GM18517 (cell line): ENCODE measurements at regions not wholly inside any gene's neighbourhood (a gene's known extent, or its start where the extent isn't known, plus 50 kb on each side); places are given as distances from the start of the nearest gene placed in this dataset.
"Not testable (repeated sequence)": the region's sequence is repeated elsewhere in the genome, so short reads cannot be mapped to it uniquely, and the experiment has no call there.

Source experiments
- ATAC-seq: cut with Tn5 transposase; IDR thresholded peaks from one replicate; pipeline ENCODE4 v1.9.1; 2021; ENCODE audit warnings: mild to moderate bottlenecking, moderate library complexity; ENCODE audit not compliant: unreplicated experiment

DNA sequence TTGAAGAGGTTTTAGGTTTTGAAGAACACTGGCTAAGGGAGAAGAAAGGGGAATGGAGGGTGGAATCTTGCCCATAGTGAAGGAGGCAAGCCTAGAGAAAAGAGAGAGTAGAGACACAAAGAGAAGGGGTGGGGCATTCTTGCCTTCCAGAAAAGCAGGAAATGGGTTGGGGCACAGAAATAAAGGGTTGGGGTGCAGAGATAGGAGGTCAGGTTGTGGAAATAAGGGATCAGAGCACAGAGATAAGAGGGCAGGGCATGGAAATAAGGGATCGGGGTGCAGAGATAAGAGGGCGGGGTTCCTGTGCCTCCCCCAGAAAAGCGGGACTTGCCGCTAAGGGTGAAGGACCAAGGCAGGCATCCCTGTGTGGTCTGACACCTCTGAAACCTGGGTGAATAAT, 69.9 kb downstream of the ALG1L2 start:
- ATAC-seq, result not testable (repeated sequence)

DNA sequence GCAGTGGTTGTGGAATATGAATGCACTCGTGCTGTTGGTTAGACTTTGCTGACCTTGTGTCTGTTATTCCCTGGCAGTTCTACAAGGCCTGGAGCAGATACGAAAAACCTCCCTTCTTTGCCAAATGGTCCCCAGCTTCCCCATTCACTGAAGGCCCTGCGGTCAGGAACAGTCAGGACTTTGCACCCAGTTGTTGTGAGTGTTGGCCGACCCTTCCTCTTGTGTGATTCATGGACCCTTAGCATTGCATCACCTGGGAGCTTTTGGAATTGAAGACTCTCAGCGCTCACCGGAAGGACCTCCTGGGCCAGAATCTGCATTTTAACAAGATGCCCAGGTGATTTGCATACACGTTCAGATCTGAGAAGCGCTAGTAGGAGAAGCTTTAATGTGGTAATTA, 71.6 kb downstream of the ALG1L2 start:
- ATAC-seq, result not testable (repeated sequence)

DNA sequence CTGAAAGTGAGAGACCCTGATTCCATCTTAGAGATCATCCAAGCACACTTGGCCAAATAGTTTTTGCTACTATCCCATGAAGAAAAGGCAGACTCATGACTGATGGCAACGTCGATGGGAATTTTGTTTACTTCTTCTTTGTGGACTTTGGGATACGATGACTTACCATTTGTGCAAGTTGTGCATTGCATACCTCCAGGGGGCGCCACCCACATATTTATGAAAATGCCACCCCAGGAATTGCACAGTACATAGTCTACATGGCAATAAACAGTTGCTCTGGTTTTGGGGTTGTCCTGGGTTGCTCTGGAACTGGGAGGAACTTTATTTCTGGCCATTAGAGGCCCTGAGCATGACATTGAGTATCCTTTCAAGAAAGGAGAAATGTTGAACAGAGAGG, 73.8 kb downstream of the ALG1L2 start:
- not testable (repeated sequence) for ATAC-seq

DNA sequence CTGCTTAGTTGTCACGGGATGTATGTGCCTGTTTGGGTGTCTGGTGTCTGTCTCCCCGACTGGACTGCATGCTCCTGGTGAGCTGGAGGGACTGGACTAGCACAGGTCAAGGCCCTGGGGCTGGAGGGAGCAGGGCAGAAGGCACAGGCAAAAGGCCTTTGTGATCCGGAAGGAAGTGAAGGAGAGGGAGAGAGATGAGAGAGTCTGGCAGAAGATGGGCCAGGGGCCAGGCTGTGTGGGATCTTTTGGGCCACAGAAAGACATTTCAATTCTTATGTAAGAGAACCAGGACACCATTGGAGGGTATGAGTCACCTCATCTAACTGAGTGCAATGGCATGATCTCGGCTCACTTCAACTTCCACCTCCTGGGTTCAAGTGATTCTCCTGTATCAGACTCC, 85.2 kb downstream of the ALG1L2 start:
- not testable (repeated sequence) for ATAC-seq

DNA sequence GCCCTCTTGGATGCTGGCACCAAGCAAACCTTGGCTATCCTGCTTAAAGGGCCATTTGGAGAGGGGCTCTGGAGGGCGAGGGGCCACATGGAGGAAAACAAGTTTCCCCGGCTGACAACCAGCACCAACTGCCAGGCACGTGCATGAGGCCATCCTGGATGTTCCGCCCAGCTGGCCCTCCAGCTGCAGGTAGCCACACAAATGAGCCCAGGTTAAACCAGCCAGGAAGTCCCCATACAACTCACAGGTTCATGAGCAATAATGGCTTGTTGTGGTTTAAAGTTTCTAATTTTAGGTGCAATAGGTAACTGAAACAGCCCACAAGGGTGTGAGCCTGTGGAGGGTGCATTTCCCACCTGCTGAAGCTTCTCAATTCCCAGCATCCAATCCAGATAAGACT, 93.6 kb downstream of the ALG1L2 start:
- ATAC-seq, result not testable (repeated sequence)

DNA sequence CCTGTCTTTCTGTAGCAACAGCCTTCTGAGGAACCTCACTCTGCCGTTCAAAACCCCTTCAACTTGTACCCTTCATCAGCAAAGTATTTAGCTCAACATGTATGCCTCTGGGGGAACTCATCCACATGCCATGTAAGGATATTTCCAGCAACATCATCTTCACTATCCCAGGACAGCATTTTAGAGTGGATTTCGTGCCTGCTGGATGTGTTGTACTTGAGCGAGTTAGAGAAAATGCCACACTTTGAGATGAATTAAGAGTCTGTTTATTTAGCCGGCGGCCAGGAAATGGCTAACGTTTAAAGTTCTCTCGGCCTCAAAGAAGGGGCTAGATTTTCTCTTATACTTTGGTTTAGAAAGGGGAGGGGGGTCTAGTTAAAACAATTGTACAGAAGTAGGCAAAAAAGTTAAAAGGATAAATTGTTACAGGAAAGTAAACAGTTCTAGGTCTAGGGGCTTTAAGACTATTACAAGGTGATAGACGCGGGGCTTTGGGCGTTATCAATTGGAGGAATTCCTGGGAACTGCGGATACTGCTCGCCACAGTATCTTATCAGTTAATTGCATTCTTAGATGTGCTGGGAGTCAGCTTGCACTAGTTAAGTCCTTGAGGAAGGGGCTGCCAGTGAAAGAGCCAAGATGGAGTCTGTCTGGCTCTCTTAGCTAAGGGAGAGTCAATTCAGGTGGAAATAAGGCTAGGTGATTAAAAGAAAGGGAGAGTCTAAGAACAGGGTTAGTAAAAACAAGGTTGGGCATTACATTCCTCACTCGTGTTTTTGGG, 95.0 kb downstream of the ALG1L2 start:
- not testable (repeated sequence) for ATAC-seq

DNA sequence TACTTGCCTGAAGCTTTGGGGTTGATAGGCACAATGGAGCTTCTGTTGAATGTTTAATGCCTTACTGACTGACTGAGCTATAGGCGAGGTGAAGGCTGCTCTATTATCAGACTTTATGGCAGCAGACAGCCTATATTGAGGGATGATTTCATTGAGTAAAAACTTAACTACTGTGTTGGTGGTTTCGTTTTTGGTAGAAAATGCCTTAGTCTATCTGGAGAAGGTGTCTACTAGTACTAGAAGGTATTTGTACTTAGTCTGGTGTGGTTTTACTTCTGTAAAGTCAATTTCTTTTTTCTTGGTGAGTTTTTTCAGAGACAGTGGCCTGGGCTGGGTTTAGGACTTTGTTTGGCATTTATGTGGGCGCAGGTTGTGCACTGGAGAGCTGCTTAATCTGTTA, 97.2 kb downstream of the ALG1L2 start:
- not testable (repeated sequence) for ATAC-seq

DNA sequence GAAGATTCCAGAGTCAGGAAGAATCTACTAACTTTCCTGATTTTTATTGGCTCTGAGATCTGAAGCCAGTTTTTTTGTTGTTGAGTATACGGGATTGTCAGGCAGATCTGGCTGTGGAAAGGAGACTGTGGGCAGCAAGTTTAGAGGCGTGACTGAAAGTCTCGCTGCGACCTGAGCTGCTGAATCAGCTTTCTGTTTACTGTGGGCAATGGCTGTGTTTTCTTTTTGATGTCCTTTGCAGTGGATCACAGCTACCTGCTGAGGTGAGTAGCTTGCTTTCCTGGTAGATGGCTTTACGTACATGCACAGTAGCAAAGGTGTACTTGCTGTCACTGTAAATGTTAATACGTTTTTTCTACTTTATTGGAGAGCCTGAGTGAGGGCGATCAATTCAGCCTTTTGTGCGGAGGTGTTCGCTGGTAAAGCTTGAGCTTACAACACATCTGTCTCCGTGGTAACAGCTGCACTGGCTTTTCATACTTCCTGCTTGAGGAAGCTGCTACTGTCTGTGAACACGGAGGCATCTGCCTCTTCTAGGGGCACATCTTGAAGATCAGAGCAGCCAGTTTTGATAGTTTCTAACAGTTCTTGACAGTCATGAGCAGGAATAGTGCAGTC, 97.8 kb downstream of the ALG1L2 start:
- not testable (repeated sequence) for ATAC-seq

DNA sequence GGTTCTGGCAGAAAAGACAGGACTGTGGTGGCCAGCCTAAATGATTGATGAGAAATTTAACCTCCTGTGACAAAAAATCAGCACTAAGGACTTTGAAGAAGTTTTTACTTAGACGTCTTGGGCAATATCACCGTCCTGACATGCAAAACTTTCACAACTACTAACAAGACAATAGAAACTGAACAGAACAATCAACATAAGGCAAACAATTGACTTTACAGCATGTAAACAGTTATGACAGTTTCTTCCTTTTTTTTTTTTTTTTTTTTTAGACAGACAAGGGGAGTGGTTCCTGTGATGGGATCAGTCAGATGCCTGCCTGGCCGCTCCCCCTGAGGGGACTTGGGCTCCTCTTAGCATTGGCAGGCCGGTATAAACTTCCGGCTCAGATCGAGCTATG, 100.8 kb downstream of the ALG1L2 start:
- ATAC-seq, result not testable (repeated sequence)

DNA sequence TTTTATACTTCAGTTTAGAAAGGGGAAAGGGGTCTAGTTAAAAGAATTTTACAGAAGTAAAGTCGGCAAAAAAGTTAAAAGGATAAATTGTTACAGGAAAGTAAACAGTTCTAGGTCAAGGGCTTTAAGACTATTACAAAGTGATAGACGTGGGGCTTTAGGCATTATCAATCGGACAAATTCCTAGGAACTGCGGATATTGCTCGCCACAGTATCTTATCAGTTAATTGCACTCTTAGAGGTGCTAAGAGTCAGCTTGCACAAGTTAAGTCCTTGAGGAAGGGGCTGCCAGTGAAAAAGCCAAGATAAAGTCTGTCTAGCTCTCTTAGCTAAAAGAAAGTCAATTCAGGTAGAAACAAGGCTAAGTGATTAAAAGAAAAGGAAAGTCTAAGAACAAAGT, 102.1 kb downstream of the ALG1L2 start:
- ATAC-seq, result not testable (repeated sequence)

DNA sequence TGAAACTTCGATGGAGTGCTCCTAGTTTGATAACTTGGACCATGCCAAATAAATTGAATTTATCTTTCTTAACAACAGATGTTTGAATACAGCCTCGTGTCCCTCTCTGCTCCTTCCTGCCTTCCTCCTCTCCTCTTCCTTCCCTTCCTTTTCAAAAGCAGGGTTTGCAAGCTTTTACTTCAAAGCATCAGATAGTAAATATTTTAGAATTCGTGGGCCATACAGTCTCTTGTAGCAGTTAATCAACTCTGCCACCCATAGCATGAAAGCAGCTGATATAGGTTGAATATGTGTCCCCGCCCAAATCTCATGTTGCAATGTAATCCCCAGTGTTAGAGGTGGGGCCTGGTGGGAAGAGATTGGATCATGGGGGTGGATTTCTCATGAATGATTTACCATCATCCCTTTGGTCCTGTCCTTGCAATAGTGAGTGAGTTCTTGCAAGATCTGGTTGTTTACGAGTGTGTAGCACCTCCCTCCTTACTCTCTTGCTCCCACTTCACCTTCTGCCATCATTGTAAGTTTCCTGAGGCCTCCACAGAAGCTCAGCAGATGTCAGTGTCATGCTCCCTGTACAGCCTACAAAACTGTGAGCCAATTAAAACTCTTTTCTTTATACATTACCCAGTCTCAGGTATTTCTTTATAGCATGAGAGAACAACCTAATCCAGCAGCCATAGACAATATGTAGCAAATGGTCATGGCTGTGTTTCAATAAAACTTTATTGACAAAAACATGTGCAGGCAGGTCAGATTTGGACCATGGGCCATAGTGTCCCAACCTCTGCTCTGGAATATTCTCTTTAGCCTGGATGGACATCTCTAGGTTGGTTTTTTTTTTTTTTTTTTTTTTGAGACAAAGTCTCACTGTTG, 102.8 kb downstream of the ALG1L2 start:
- ATAC-seq, result not testable (repeated sequence)

DNA sequence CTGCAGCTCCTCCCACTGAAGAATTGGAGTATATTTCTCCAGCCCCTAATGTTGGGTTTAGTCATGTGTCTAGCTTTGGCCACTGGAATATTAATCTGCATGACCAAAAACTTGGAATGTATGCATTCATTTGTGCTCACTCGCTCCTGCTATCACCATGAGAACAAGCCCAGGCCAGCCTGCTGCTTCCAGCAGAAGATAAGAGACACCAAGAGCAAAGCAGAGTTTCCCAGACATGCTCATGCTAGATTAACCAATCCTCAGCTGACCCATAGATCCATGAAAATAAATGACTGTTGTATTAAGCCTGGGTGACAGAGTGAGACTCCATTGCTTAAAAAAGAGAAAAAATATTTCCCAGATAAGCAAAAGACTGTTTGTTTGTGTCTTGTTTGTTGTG, 119.6 kb downstream of the ALG1L2 start:
- not testable (repeated sequence) for ATAC-seq

DNA sequence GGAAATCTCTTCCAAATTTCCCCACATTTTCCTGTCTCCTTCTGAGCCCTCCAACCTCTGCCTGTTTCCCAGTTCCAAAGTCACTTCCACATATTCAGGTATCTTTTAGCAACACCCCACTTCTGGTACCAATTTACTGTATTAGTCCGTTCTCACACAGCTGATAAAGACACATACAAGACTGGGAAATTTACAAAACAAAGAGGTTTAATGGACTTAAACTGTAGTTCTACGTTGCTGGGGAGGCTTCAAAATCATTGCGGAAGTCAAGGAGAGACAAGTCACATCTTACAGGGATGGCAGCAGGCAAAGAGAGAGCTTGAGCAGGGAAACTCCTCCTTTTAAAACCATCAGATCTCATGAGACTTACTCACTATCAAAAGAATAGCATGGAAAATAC, 122.0 kb downstream of the ALG1L2 start:
- ATAC-seq, result not testable (repeated sequence)

DNA sequence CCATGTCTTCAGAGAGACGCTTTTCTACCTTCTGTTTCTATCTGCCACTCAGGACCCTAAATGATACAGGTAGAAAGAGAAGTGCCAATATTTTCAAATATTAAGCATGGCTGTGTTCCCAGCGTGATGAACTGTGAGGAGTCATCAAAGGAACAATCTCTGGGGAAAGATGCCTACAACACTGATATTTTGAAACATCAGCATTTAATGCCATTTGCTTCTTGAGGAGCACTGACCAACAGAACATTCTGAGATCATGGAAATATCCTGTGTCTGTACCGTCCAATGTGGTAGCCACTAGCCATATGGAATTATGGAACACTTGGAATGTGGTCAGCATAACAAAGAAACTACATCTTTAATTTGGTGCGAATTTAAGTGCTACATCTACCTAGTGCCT, 117.9 kb upstream of the COL6A5 start:
- no peak for ATAC-seq

DNA sequence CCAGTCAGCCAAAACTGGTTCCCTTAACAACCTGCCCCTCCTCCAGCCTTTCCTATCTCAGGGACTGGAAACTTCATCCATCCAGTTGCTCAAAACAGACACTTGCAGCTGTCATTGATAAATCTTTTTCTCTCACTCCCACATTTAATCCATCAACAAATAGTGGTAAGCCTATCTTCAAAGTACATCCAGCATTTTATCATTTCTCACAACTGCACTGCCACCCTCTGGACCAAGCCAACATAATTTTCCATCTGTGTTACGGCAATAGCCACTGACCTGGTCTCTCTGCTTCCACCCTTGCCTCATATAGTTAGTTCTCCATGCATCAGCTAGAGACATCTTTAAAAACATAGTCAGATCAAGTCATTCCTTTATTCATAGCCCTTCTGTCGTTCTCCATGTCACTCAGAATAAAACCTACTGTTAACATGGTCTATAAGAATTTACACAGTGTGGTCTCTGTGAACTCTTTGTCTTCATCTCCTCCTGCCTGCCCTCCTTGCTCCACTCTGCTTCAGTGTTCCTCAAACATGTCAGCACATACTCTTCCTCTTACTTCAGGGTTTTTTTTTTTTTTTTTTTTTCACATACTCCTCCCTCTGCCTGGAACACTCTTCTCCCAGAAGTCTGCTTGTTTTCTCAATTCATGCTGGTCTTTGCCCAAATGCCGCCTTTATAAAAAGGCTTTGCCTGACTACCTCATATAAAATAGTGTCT, 102.5 kb upstream of the COL6A5 start:
- no peak for ATAC-seq

DNA sequence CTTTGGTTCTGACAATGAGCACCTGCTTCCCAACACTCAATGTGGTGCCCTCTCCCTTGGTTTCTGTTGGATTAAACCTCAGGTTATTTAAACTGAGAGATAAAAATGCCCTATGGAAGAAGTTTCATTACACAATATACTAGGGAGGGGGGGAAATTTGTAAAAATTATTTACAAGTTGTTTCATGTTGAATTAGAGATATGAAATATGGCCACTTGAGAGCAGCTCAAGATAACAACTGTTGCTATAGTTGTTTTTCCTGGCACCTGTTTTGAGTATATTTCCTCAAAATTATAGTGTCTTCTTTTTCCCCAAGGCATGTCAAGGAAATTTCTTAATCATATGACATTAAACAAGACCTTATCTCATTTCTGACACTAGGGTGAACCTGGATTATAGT, 101.7 kb upstream of the COL6A5 start:
- ATAC-seq, result no peak

DNA sequence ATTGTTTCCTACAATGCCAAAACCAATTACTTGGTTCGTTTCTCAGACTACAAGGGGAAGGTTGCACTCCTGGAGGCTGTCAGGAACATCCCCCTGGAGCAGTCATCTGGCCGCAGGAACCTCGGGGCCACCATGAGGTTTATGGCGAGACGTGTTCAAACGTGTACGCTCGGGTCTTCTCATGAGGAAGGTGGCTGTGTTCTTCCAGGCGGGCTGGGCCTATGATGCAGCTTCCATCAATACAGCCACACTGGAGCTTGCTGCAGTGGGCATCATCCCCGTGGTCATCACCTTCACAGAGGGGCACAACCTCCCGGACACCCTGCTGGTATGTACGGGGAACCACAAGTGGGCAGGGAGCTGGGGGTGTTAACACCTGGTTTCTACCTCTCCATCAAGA, 94.5 kb upstream of the COL6A5 start:
- no peak for ATAC-seq

DNA sequence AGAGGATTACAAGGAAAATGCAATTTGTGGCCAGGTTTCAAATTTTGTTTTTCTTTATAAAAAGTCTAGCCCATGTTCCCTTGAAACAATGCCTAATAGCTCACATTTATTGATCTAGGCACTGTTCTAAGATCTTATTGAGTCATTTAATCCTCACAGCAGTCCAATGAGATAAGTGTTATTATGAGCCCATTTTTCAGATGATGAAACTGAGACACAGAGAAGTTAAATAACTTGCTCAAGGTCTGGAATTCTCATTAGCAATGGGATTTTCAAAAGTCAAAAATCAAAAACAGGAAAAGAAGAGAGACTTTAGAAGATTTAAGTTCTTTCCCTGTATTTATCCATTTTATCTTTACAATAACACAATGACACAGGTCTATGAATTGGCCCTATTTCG, 90.0 kb upstream of the COL6A5 start:
- no peak for ATAC-seq

DNA sequence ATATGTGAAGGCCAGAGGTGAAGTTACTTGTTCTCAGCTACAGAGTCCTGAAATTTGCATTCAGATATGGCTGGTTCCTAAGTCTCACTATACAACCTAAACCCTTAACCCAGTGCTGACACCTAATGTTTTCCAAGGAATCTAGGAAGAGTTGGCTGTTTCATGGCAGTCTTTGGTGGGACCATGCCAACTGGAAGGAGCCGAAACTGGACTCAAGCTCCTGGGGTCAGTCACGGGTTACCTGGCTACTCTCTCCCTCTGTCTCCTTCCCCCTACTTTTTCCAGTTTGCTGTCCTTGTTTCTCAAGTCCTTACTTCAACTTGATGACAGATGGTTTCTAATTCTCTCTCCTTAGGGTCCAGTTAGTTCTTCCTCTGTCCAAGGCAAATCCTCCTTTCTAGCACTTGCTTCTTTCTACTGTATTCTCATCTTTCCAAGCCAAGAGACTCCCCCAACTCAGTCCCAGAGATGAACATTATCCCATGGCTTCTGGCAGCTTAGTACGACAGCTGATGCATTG, 88.6 kb upstream of the COL6A5 start:
- no peak for ATAC-seq

DNA sequence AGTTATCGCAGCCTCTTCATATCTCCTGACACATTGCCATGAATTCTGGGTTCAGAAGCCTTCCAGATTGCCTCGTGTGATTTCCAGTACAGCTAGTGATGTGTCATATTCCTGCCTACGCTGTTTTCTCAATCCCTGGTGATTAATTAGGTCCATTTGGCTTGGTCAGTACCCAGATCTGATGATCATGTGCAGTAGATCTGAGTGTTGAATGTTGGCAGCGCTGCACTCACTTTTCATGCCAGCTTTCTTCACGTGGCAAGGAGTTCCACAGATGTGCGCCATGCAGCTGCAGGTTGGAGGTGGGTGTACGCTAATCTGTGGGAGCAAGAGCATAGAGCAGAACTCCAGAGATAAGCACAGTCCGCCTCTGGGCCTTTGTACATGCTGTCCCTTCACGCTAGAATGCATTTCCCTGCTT, 86.9 kb upstream of the COL6A5 start:
- no peak for ATAC-seq
